SK-N-SH (cell line): ENCODE measurements at regions not wholly inside any gene's neighbourhood (a gene's known extent, or its start where the extent isn't known, plus 50 kb on each side); places are given as distances from the start of the nearest gene placed in this dataset.

Experiments
- EP300 ChIP-seq, 2 experiments: IDR thresholded peaks; 2 replicates each; pipeline versions ENCODE4 v1.4.0 to v1.6.1; 2012; ENCODE audit warnings: borderline replicate concordance in 1 of 2, low read depth in 1 of 2, low read length in 1 of 2
- EZH2phosphoT487 ChIP-seq: fragments of 200-600 bp; sonication (generic); IDR thresholded peaks from 2 replicates; pipeline ENCODE4 v1.6.1; 2017; ENCODE audit warnings: low read depth, mixed run types, mild to moderate bottlenecking, antibody characterized with exemption, moderate library complexity, borderline replicate concordance
- FOSL2 ChIP-seq: IDR thresholded peaks from 2 replicates; pipeline ENCODE4 v1.4.0; 2012; ENCODE audit warnings: low read depth, mild to moderate bottlenecking, moderate library complexity, borderline replicate concordance
- FOXJ3 ChIP-seq: sonication (generic); formaldehyde crosslinking; IDR thresholded peaks from 2 replicates; pipeline ENCODE4 v1.5.1; 2020; ENCODE audit warnings: mild to moderate bottlenecking, missing genetic modification reagents
- GATA2 ChIP-seq: sonication (generic); formaldehyde crosslinking; IDR thresholded peaks from 2 replicates; pipeline ENCODE4 v1.5.0; 2020; ENCODE audit warnings: mild to moderate bottlenecking, missing genetic modification reagents
- POLR2AphosphoS5 ChIP-seq: IDR thresholded peaks from 2 replicates; pipeline ENCODE4 v1.6.1; 2012; ENCODE audit warnings: low read depth, low read length
- RFX5 ChIP-seq: IDR thresholded peaks from 2 replicates; pipeline ENCODE4 v1.6.1; 2012; ENCODE audit warnings: mild to moderate bottlenecking, improper control_type of control experiment, low read length
- RXRA ChIP-seq: IDR thresholded peaks from 2 replicates; pipeline ENCODE4 v1.4.0; 2012; ENCODE audit warnings: low read depth, mild to moderate bottlenecking, borderline replicate concordance
- TAF1 ChIP-seq: IDR thresholded peaks from 2 replicates; pipeline ENCODE4 v1.6.1; 2012; ENCODE audit warnings: low read depth, mild to moderate bottlenecking, low read length, moderate library complexity, borderline replicate concordance
- YY1 ChIP-seq: IDR thresholded peaks from 2 replicates; pipeline ENCODE4 v1.4.0; 2012; ENCODE audit warnings: low read depth, mild to moderate bottlenecking
- TF ChIP-seq, protein P1 (sequence below): IDR thresholded peaks from 2 replicates; pipeline ENCODE4 v1.4.0; 2012; ENCODE audit warnings: low read depth
- TF ChIP-seq, protein P2 (sequence below): fragments of 200-600 bp; sonication (generic); IDR thresholded peaks from 2 replicates; pipeline ENCODE4 v1.6.1; 2017; ENCODE audit warnings: antibody characterized with exemption, mild to moderate bottlenecking, moderate library complexity
- TF ChIP-seq, protein P3 (sequence below): IDR thresholded peaks from 2 replicates; pipeline ENCODE4; 2012
- TF ChIP-seq, protein P4 (sequence below): IDR thresholded peaks from 2 replicates; pipeline ENCODE4 v1.6.1; 2012; ENCODE audit warnings: mild to moderate bottlenecking, low read depth, low read length, moderate library complexity

DNA sequence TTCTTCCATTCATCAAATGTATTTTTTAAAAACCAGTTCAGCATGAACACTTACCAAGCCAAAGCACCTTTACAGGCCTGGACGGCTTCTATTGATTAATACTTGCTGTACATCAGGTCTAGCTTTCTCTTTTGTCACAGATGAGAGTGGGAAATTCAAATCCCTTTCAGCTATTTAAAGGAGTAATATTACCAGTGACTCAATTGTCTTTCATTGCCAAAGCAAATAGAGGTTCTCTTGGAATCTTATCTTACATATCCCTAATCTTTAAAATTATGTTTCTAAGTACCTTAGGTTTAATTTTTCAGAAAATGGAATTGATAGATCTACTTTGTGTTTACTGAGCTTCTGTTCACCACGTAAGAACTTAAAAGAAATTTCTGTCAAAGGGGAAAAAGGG, 922.9 kb downstream of the NSUN3 start:
- TF ChIP-seq, protein P1, sequence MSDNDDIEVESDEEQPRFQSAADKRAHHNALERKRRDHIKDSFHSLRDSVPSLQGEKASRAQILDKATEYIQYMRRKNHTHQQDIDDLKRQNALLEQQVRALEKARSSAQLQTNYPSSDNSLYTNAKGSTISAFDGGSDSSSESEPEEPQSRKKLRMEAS, result no peak
- TF ChIP-seq TAF1 (no peak), FOSL2 (no peak), EP300 (IDR thresholded peaks at IDR 0.05; ENCODE audit: borderline replicate concordance in 1 of 2, low read depth in 1 of 2, low read length in 1 of 2) (no peak), RXRA (no peak), EZH2phosphoT487 (no peak), POLR2AphosphoS5 (no peak), YY1 (no peak), GATA2 (CRISPR knock-in tag) (no peak), RFX5 (no peak), FOXJ3 (CRISPR knock-in tag) (no peak)
- TF ChIP-seq, protein P2, sequence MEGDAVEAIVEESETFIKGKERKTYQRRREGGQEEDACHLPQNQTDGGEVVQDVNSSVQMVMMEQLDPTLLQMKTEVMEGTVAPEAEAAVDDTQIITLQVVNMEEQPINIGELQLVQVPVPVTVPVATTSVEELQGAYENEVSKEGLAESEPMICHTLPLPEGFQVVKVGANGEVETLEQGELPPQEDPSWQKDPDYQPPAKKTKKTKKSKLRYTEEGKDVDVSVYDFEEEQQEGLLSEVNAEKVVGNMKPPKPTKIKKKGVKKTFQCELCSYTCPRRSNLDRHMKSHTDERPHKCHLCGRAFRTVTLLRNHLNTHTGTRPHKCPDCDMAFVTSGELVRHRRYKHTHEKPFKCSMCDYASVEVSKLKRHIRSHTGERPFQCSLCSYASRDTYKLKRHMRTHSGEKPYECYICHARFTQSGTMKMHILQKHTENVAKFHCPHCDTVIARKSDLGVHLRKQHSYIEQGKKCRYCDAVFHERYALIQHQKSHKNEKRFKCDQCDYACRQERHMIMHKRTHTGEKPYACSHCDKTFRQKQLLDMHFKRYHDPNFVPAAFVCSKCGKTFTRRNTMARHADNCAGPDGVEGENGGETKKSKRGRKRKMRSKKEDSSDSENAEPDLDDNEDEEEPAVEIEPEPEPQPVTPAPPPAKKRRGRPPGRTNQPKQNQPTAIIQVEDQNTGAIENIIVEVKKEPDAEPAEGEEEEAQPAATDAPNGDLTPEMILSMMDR, result no peak
- TF ChIP-seq, protein P3, sequence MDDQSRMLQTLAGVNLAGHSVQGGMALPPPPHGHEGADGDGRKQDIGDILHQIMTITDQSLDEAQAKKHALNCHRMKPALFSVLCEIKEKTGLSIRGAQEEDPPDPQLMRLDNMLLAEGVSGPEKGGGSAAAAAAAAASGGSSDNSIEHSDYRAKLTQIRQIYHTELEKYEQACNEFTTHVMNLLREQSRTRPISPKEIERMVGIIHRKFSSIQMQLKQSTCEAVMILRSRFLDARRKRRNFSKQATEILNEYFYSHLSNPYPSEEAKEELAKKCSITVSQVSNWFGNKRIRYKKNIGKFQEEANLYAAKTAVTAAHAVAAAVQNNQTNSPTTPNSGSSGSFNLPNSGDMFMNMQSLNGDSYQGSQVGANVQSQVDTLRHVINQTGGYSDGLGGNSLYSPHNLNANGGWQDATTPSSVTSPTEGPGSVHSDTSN, result no peak
- TF ChIP-seq, protein P4, sequence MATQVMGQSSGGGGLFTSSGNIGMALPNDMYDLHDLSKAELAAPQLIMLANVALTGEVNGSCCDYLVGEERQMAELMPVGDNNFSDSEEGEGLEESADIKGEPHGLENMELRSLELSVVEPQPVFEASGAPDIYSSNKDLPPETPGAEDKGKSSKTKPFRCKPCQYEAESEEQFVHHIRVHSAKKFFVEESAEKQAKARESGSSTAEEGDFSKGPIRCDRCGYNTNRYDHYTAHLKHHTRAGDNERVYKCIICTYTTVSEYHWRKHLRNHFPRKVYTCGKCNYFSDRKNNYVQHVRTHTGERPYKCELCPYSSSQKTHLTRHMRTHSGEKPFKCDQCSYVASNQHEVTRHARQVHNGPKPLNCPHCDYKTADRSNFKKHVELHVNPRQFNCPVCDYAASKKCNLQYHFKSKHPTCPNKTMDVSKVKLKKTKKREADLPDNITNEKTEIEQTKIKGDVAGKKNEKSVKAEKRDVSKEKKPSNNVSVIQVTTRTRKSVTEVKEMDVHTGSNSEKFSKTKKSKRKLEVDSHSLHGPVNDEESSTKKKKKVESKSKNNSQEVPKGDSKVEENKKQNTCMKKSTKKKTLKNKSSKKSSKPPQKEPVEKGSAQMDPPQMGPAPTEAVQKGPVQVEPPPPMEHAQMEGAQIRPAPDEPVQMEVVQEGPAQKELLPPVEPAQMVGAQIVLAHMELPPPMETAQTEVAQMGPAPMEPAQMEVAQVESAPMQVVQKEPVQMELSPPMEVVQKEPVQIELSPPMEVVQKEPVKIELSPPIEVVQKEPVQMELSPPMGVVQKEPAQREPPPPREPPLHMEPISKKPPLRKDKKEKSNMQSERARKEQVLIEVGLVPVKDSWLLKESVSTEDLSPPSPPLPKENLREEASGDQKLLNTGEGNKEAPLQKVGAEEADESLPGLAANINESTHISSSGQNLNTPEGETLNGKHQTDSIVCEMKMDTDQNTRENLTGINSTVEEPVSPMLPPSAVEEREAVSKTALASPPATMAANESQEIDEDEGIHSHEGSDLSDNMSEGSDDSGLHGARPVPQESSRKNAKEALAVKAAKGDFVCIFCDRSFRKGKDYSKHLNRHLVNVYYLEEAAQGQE, result no peak
